HG03442 (cell line): ENCODE measurements at regions not wholly inside any gene's neighbourhood (a gene's known extent, or its start where the extent isn't known, plus 50 kb on each side); places are given as distances from the start of the nearest gene placed in this dataset.
"Not testable (repeated sequence)": the region's sequence is repeated elsewhere in the genome, so short reads cannot be mapped to it uniquely, and the experiment has no call there.

ENCODE experiments used
- ATAC-seq: cut with Tn5 transposase; IDR thresholded peaks from one replicate; pipeline ENCODE4 v1.9.1; 2021; ENCODE audit warnings: mild to moderate bottlenecking, moderate library complexity; ENCODE audit not compliant: unreplicated experiment

- no peak for ATAC-seq
Measured at GRCh38 chr3:67064105-67064504, 66.0 kb downstream of the KBTBD8 start.

GRCh38 chr3:67067251-67067650 is 69.1 kb downstream of the KBTBD8 start:
- ATAC-seq: peak; percentile 92

DNA sequence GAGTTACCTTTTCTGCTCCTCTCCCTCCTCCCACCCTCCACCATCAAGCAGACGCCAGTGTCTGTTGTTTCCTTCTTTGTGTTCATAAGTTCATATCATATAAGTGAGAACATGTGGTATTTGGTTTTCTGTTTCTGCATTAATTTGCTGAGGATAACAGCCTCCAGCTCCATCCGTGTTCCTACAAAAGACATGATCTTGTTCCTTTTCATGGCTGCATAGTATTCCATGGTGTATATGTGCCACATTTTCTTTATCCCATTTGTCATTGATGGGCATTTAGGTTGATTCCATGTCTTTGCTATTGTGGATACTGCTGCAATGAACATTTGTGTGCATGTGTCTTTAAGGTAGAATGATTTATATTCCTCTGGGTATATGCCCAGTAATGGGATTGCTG is 74.5 kb downstream of the KBTBD8 start:
- ATAC-seq: not testable (repeated sequence)

DNA sequence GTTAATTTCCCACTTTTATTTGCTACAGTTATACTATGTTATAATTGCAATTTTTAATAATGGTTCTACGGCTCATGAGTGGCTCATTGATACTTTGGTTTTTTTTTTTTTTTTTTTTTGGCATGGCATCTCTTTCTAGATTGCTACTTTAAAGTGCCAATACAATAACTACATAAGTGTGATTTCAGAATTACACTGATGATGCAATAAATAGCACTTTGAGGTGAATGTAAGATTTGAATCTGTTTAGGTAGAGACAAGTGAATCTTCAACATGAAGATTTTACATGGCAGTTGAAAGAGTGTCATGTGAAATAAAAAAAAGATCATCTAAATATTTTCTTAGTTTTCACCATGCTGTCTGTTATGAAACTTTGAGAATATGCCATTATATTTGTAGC is 75.7 kb downstream of the KBTBD8 start:
- no peak for ATAC-seq

GRCh38 chr3:67075295-67075694 is 77.2 kb downstream of the KBTBD8 start:
- no peak for ATAC-seq

DNA sequence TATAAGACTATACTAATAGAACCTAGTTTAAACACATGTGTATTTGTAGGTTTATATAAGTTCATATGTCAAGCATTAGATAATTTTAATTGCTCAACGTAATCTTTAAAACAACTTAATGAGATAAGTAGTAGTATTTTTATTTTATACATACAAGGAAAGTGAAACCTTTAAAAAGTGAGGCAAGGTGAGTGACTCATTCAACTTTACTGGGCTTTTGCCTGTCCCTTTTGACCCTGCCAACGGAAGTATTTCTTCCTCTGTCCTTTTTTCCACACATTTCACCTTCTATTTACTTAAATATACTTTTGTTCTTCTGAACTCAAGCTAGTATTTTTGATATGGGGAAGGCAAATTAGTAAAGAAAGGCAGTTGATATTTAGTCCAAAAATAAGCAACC is 78.5 kb downstream of the KBTBD8 start:
- no peak for ATAC-seq

DNA sequence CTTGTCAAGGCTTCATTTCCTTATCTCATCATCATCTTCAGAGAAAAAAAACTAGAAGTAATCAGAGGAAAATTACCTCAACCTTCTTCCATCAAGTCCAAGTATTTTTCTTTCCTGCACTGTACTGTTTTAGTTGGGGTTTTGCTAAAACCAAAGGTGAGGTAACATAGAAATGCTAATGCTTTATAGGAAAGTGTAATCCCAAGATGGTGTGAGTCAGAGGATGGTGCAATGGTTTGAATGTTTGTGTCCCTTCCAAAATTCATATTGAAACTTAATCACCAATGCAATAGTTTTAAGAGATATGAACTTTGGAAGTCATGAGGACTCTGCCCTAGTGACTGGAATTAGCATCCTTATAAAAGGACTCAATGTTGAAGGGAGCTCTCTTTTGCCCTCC is 79.5 kb downstream of the KBTBD8 start:
- ATAC-seq: no peak

- no peak for ATAC-seq
Measured at GRCh38 chr3:67082533-67083024, 84.5 kb downstream of the KBTBD8 start.

GRCh38 chr3:67083277-67083676 is 85.2 kb downstream of the KBTBD8 start:
- ATAC-seq: peak; percentile 77

- no peak for ATAC-seq
Measured at GRCh38 chr3:67087788-67088187, 89.7 kb downstream of the KBTBD8 start.

DNA sequence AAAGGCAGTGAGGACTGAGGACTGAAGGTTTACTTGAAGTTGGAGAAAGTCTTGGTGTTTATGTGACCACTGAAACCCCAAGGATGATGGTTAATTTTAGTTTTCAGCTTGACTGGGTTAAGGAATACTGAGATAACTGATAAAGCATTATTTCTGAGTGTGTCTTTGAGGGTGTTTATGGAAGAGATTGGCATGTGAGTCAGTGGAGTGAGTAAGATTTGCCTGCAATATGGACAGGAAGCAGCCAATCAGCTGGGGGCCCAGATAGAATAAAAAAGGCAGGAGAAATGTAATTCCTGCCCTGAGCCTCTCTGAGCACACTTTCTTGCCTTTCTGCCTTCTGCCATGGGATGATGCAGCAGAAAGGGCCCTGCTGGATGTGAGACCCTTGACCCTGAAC is 92.4 kb downstream of the KBTBD8 start:
- ATAC-seq: no peak

- ATAC-seq: no peak
Measured at GRCh38 chr3:67093305-67093704, 95.2 kb downstream of the KBTBD8 start.

DNA sequence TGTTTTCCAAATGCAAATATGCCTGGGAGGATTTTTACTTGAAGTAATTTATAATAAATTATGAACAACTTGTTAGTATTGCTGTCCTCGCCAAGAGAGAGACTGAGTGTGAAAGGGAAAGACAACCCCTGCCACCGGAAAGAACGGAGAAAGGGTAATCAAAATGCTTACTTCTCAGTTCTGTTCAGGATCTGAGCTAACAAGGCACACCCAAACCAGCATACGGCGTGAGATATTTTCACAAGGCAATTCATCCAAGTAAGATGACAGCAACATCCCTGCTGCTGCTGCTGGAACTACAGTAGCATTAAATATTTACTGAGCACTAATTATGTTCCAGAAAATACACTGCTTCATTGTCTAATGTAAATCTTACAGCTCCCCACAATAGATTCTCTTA is 96.1 kb downstream of the KBTBD8 start:
- ATAC-seq: no peak

DNA sequence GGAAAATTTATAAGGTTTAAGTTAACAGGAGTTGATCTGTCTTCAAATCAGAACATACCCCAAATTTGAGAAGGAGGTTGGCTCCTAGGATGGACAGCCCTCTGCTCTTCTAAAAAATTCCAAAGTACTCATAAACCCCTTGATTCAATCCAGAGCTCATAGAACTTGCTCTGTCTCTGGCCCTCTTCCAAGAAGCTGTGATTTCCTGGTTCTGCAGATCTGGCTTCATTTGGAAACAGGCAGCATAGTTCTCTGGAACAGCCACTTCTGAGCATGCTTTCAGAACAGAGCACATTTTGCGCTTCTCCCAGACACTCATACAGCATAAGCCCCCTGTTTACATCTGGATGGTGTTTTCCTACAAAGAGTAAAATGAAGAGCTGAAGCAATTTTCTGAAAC is 96.7 kb downstream of the KBTBD8 start:
- ATAC-seq: no peak

- no peak for ATAC-seq
Measured at GRCh38 chr3:67104388-67104787, 106.3 kb downstream of the KBTBD8 start.

- no peak for ATAC-seq
Measured at GRCh38 chr3:67106874-67107273, 108.8 kb downstream of the KBTBD8 start.

- no peak for ATAC-seq
Measured at GRCh38 chr3:67109651-67110204, 111.6 kb downstream of the KBTBD8 start.

DNA sequence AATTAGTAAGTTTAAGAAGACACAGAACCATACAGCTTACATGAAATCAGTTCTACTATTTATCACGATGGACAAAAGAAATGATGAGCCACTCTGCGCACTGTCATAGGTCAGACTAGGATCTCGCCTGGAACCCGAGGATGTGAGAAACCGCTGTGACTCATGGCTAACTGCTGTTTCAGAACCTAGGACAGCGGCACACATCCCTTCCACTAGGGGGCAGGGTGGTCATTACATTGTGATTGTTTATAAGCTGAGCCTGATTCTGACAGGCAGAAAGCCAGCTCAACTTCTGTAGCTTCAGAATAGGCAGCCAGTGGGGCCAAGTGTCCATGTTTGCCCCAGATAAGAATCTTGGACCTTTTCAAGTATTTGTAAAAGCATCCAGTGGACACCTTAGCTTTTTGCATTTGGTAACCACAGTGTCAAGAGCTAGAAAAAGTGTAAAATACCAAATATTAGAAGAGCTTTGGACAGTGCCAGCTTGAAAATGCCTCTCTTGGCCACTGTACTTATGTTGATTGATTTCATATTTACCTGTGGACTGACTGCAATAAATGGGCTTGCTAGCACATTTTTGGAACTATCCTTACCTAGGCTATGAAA is 115.8 kb downstream of the KBTBD8 start:
- peak; percentile 99 for ATAC-seq

DNA sequence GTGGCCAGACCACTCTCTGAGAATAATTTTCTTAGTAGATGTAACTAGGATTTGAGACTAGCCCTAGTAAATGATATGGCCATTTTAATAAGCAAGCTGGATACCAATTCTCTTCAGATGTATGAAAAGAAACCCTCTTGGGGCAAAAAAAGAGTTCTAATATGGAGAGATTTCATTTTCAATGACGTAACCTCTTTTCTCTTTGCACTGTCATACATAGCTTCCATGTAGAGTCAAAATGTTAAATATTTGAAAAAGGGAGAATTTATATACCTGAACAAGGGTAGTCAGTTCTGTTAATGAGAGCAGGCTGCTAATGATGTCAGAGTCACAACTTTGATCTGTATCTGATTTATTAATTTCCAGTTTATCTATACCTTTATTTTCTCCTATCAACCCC is 120.0 kb downstream of the KBTBD8 start:
- no peak for ATAC-seq

- ATAC-seq: no peak
Measured at GRCh38 chr3:67118635-67119034, 120.5 kb downstream of the KBTBD8 start.

DNA sequence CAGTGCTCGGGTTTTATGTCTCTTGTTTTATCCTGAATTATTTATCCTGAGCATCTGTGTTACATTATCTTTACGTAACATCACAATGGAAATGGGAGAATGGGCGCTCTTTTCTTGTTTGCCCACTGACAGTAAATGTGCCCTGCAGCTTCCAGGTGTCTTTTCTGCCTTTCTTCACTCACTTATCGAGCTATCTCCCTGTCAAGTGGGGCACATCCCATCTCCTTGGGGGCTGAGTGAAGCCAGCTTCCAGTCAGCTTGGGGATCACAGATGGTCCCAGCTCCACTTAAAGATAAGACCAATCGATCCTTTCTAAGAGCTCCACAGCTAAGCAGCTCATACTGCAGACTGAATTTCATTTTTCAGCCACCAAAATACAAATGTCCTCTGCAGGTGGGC is 125.8 kb downstream of the KBTBD8 start:
- no peak for ATAC-seq

DNA sequence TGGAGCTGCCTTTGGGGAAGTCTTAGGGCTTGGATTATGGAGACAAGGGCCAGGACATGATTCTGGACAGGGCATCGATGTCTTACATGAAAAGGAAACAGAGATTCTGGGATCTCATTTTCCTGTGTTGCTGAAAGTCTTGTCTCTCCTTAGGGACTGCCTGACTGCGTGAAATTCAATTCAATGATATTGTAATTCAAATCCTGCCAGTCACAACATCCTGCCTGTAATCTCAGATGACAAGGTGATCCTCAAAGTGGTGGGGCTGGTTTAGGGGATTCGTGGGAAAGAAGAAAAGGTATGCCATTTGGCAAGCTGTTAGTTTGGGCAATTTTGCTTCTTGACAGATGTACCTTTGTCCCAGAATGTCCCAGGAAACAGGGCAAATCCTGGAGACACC is 129.1 kb downstream of the KBTBD8 start:
- ATAC-seq: no peak

- no peak for ATAC-seq
Measured at GRCh38 chr3:67142432-67142831, 144.3 kb downstream of the KBTBD8 start.
